Fibroblast of mammary gland (primary cell): ENCODE measurements at regions not wholly inside any gene's neighbourhood (a gene's known extent, or its start where the extent isn't known, plus 50 kb on each side); places are given as distances from the start of the nearest gene placed in this dataset.

Experiments used
- DNase-seq: peaks from one replicate; pipeline ENCODE4 v3.0.0-alpha.2; 2010; ENCODE audit warnings: low read depth
- H3K4me3 ChIP-seq: 2 replicates; pipeline ENCODE4 v1.5.1; 2011; ENCODE audit warnings: low read depth, mild to moderate bottlenecking, low read length, moderate library complexity; ENCODE audit not compliant: control insufficient read depth
- TF ChIP-seq, protein P1 (sequence below): conservative IDR thresholded peaks from 2 replicates; pipeline ENCODE4 v1.5.1; 2011; ENCODE audit warnings: low read depth, low read length, inconsistent platforms; ENCODE audit not compliant: control insufficient read depth, insufficient read depth

DNA sequence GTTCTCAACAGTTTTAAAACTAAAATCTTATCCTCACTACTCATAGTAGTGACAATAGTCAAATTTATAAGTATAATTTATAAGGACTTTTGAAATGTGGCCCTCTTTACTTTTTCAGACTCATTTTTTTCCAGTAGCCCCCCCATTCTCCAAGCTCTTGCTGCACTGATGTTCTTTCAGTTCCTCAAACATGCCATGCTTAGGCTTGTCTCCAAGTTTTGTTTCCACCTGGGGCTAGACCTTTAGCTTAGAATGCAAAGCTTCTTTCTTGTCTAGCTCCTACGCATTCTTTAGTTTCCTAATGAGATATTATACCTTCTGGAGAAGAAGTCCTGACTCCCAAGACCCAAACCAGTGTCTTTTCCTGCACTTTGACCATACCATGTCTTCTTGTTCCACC lies 222.6 kb downstream of the NOL4 start:
- DNase-seq = no peak
- H3K4me3 ChIP-seq = no peak overlapping the region
- TF ChIP-seq, protein P1, sequence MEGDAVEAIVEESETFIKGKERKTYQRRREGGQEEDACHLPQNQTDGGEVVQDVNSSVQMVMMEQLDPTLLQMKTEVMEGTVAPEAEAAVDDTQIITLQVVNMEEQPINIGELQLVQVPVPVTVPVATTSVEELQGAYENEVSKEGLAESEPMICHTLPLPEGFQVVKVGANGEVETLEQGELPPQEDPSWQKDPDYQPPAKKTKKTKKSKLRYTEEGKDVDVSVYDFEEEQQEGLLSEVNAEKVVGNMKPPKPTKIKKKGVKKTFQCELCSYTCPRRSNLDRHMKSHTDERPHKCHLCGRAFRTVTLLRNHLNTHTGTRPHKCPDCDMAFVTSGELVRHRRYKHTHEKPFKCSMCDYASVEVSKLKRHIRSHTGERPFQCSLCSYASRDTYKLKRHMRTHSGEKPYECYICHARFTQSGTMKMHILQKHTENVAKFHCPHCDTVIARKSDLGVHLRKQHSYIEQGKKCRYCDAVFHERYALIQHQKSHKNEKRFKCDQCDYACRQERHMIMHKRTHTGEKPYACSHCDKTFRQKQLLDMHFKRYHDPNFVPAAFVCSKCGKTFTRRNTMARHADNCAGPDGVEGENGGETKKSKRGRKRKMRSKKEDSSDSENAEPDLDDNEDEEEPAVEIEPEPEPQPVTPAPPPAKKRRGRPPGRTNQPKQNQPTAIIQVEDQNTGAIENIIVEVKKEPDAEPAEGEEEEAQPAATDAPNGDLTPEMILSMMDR = no peak

DNA sequence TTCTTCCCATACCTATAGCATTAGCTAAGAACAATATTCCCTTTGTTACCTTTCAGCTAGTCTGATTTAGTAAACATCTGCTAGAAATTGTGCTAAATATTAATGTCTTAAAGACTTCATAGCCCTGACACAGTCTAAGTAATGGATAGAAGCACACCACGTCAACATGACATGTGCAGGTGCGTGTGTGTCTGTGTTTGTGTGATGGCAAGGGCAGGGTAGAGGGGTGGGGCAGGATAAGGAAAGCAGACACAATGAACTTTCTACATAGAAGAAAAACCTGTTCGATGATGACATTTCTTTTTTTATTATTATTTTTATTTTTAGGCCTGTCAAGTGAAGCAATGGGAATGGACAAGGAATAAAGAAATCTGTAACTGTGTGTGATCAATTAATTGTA lies 223.3 kb downstream of the NOL4 start:
- TF ChIP-seq, protein P1 = no peak
- no peak overlapping the region for H3K4me3 ChIP-seq
- DNase-seq = no peak

- no peak overlapping the region for H3K4me3 ChIP-seq
- TF ChIP-seq, protein P1 = no peak
- no peak for DNase-seq
Measured at GRCh38 chr18:33987206-33987605, 237.5 kb downstream of the NOL4 start.

DNA sequence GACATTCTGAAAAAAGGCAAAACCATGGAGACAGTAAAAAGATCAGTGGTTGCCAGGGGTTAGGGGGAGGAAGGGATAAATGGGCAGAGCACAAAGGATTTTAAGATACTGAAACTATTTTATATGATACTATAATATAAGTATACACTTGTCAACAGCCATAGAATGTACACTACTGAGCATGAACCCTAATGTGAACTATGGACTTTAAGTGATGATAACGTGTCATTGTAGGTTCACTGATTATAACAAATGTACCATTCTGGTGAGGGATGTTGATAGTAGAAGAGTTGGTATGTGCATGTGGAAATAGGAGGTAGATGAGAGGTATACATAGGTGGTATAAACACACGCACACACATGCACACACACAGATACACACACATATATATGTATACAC lies 241.6 kb downstream of the NOL4 start:
- TF ChIP-seq, protein P1 = no peak
- DNase-seq = no peak
- H3K4me3 ChIP-seq = no peak overlapping the region

DNA sequence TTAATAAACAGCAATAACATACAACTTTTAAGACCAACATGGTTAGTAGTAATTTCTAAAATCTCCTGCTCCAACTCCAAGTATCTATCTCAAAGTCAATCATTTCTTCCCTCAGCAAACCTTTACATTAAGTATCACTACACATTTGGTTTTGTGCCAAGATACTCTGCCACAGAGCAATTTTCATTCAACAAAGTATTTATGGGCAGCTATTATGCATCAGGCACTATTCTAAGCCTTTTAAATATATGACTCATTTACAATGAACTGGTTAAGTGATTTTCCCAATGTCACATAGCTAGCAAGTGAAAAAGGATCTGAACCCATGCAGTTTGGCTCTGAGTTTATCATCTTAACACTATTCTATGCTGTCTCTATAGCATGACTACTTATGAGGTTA lies 264.3 kb downstream of the NOL4 start:
- TF ChIP-seq, protein P1 = no peak
- no peak overlapping the region for H3K4me3 ChIP-seq
- DNase-seq = no peak

DNA sequence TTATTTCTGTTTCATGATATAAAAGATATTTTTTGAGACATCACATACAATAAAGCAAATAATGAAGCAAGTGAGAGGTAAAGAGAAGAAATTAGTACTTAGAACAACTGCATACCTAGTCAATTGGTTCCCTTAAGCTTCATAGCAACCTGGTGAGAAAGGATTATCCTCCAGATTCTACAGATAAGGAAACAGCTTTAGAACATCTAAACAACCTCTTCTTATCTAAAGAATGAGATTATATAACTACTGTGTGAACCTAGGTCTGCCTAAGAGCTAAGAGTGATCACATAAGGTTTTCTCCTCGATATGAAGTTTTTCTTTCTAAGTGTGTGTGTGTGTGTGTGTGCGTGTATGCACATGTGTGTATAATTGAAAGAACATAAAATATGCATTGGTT lies 265.1 kb downstream of the NOL4 start:
- no peak for DNase-seq
- H3K4me3 ChIP-seq = no peak overlapping the region
- TF ChIP-seq, protein P1 = no peak

DNA sequence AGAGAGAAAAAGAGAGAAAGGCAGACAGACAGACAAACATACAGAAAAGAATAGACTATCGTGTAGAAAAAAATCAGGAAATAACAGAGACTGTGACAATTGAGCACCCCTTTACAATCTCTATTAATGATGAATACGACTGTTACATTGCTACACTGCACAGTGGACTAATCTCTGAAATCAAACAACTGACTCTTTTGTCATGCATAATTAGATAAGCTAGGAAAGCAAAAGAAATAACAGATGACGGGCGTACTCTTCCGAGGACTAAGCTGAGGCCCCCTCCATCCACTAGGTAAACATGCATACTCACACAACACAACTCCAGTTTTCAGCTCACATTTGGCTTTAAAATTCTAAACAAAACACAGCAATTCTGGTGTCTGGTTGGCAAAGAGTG lies 267.0 kb downstream of the NOL4 start:
- DNase-seq = no peak
- H3K4me3 ChIP-seq = no peak overlapping the region
- TF ChIP-seq, protein P1 = no peak
